Skeletal muscle satellite cell (primary cell): ENCODE measurements at regions not wholly inside any gene's neighbourhood (a gene's known extent, or its start where the extent isn't known, plus 50 kb on each side); places are given as distances from the start of the nearest gene placed in this dataset.

Experiments
- H3K27me3 ChIP-seq: 2 replicates; pipeline ENCODE4 v1.7.0; 2013; ENCODE audit warnings: low read length; ENCODE audit not compliant: control insufficient read depth, insufficient read depth
- H3K36me3 ChIP-seq: 2 replicates; pipeline ENCODE4 v1.7.0; 2013; ENCODE audit warnings: mild to moderate bottlenecking, control low read depth, low read length; ENCODE audit not compliant: insufficient read depth
- H3K4me1 ChIP-seq: 2 replicates; pipeline ENCODE4 v1.7.0; 2013; ENCODE audit warnings: low read length; ENCODE audit not compliant: control insufficient read depth, insufficient read depth
- H3K4me2 ChIP-seq: 2 replicates; pipeline ENCODE4 v1.7.0; 2013; ENCODE audit warnings: mild to moderate bottlenecking, low read length
- H3K4me3 ChIP-seq: 2 replicates; pipeline ENCODE4 v1.7.0; 2013; ENCODE audit warnings: low read length
- H3K9ac ChIP-seq: 2 replicates; pipeline ENCODE4 v1.7.0; 2013; ENCODE audit warnings: mild to moderate bottlenecking, low read depth, low read length, moderate library complexity
- H3K9me3 ChIP-seq: replicated peaks from 2 replicates; pipeline ENCODE4 v1.7.0; 2013; ENCODE audit warnings: mild to moderate bottlenecking, control low read depth, low read length

GRCh38 chr1:232554409-232554808, 75.5 kb downstream of the SIPA1L2 start:
- Histone ChIP-seq H3K36me3 (no peaks in the 10 kb centered on the region), H3K9ac (no peak overlapping the region), H3K9me3 (no peaks in the 10 kb centered on the region), H3K27me3 (no peaks in the 10 kb centered on the region), H3K4me2 (peak overlapping the region; percentile 19), H3K4me1 (peaks cover 34% of the 10 kb centered on the region), H3K4me3 (peak overlapping the region; percentile 7)

- Histone ChIP-seq H3K4me3 (peak overlapping the region; percentile 7), H3K27me3 (no peaks in the 10 kb centered on the region), H3K4me2 (peak overlapping the region; percentile 19), H3K9me3 (no peaks in the 10 kb centered on the region), H3K9ac (no peak overlapping the region), H3K4me1 (peaks cover 34% of the 10 kb centered on the region), H3K36me3 (no peaks in the 10 kb centered on the region)
Observed at GRCh38 chr1:232553809-232554208, 76.1 kb downstream of the SIPA1L2 start.

GRCh38 chr1:232553050-232553754, 76.7 kb downstream of the SIPA1L2 start:
- Histone ChIP-seq H3K4me1 (peaks cover 34% of the 10 kb centered on the region), H3K9me3 (no peaks in the 10 kb centered on the region), H3K9ac (no peak overlapping the region), H3K36me3 (no peaks in the 10 kb centered on the region), H3K4me3 (no peak overlapping the region), H3K4me2 (no peak overlapping the region), H3K27me3 (no peaks in the 10 kb centered on the region)

- H3K4me1 ChIP-seq = peaks cover 29% of the 10 kb centered on the region
- H3K4me2 ChIP-seq = no peak overlapping the region
- H3K4me3 ChIP-seq = no peak overlapping the region
- H3K36me3 ChIP-seq = no peaks in the 10 kb centered on the region
- no peaks in the 10 kb centered on the region for H3K9me3 ChIP-seq
- no peak overlapping the region for H3K9ac ChIP-seq
- H3K27me3 ChIP-seq = no peaks in the 10 kb centered on the region
Observed at GRCh38 chr1:232551386-232551785, 78.5 kb downstream of the SIPA1L2 start.

- no peak overlapping the region for H3K9ac ChIP-seq
- no peak overlapping the region for H3K4me2 ChIP-seq
- no peak overlapping the region for H3K4me3 ChIP-seq
- H3K36me3 ChIP-seq = no peaks in the 10 kb centered on the region
- H3K4me1 ChIP-seq = peaks cover 19% of the 10 kb centered on the region
- no peaks in the 10 kb centered on the region for H3K27me3 ChIP-seq
- no peaks in the 10 kb centered on the region for H3K9me3 ChIP-seq
Observed at GRCh38 chr1:232550007-232550406, 79.9 kb downstream of the SIPA1L2 start.

DNA sequence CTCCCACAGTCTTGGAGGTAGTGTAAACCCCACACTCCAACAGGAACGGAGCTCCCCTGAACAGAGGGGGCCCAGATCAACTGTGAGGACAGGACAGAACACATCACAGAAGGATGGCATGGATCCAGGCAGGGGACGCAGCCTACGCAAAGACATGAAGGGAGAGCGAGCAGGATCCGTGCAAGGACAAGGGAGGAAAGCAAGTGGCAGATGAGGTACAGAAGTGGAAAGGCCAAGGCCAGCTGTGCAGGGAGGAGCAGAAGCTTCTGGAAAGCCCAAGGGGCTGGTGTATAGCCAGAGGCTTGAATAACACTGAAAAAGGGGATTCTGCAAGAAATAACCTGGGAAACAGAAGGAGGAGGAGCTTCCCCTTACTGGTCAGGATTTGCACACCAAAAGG, 81.2 kb downstream of the SIPA1L2 start:
- no peaks in the 10 kb centered on the region for H3K27me3 ChIP-seq
- H3K4me1 ChIP-seq = peaks cover 10% of the 10 kb centered on the region
- H3K9me3 ChIP-seq = no peaks in the 10 kb centered on the region
- H3K4me2 ChIP-seq = no peak overlapping the region
- H3K4me3 ChIP-seq = no peak overlapping the region
- H3K36me3 ChIP-seq = no peaks in the 10 kb centered on the region
- H3K9ac ChIP-seq = no peak overlapping the region

GRCh38 chr1:232547938-232548484, 81.9 kb downstream of the SIPA1L2 start:
- no peaks in the 10 kb centered on the region for H3K27me3 ChIP-seq
- no peak overlapping the region for H3K9ac ChIP-seq
- no peak overlapping the region for H3K4me2 ChIP-seq
- no peaks in the 10 kb centered on the region for H3K36me3 ChIP-seq
- peaks cover 3% of the 10 kb centered on the region for H3K4me1 ChIP-seq
- H3K4me3 ChIP-seq = no peak overlapping the region
- H3K9me3 ChIP-seq = no peaks in the 10 kb centered on the region

GRCh38 chr1:232542633-232543593, 87.0 kb downstream of the SIPA1L2 start:
- Histone ChIP-seq H3K9ac (no peak overlapping the region), H3K4me1 (peaks cover 18% of the 10 kb centered on the region), H3K27me3 (no peaks in the 10 kb centered on the region), H3K4me2 (no peak overlapping the region), H3K9me3 (no peaks in the 10 kb centered on the region), H3K36me3 (no peaks in the 10 kb centered on the region), H3K4me3 (no peak overlapping the region)

GRCh38 chr1:232538943-232539302, 91.0 kb downstream of the SIPA1L2 start:
- peaks cover 22% of the 10 kb centered on the region for H3K4me1 ChIP-seq
- H3K36me3 ChIP-seq = no peaks in the 10 kb centered on the region
- H3K4me2 ChIP-seq = peak overlapping the region; percentile 43
- no peak overlapping the region for H3K4me3 ChIP-seq
- no peaks in the 10 kb centered on the region for H3K9me3 ChIP-seq
- H3K27me3 ChIP-seq = no peaks in the 10 kb centered on the region
- peak overlapping the region; percentile 34 for H3K9ac ChIP-seq

DNA sequence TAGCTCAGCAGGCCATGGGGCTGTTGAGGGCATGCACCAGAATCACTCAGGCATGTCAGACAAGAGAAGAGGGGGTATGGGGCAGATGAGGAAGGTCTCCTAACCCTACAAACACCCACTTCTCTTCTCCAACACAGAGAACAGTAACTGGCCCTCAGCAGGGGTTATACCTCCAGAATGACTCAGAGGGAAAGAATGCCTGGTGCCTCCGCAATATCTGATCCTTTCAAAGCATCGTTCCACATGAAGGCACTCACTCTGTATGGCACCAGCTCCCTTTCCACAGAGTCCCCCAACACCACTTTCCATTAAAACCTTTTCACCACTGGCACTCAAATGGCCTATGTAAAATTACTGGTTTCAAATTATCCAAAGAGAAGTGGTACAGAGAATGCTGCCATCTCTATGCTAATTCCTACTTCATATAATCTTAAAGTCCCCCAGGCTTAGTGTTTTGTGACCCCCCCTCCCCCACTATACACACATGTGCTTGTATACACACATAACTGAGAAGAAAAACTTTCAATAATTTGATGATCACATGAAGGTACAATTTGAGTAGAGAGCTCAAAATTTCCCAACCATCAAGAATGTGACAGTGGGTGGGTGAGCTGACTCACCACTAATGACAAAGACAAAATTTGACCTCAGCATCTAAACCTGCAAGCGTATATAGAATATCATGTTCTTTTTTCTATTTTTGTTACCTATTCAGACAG, 91.5 kb downstream of the SIPA1L2 start:
- Histone ChIP-seq H3K9ac (peak overlapping the region; percentile 14), H3K4me1 (peaks cover 22% of the 10 kb centered on the region), H3K4me2 (peak overlapping the region; percentile 70), H3K4me3 (peak overlapping the region; percentile 30), H3K27me3 (no peaks in the 10 kb centered on the region), H3K9me3 (no peaks in the 10 kb centered on the region), H3K36me3 (no peaks in the 10 kb centered on the region)
